ENCODE measurements at regions not wholly inside any gene's neighbourhood (a gene's known extent, or its start where the extent isn't known, plus 50 kb on each side); places are given as distances from the start of the nearest gene placed in this dataset.

DNA sequence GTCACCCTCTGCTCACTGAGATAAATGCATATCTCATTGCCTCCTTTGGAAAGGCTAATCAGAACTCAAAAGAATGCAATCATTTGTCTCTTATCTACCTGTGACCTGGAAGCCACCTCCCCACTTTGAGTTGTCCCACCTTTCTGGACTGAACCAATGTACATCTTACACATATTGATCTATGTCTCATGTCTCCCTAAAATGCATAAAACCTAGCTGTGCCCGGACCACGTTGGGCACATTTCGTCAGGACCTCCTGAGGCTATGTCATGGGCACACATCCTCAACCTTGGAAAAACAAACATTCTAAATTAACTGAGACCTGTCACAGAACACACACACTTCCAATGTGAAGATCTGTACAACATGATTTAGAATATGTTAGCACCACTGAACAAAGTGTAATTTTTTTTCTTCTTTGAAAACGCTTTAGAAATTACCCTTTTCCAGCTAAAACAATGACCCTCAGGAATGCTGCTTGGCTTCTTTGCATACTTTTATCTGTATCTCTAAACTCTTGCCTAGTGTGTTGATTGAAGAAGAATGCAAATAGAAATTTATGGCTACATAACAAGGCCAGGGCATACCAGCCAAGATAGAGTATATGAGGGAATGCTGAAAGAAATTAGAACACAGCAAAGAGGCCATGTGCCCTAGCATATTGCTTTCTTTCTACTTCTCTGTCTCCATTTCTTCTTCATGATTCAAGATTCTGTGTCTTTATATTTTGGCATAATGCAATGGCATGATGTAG is 84.6 kb upstream of the DST start:
- no peaks in the 10 kb centered on the region for H3K79me2 ChIP-seq (ENCODE audit: insufficient read depth, low read length)

DNA sequence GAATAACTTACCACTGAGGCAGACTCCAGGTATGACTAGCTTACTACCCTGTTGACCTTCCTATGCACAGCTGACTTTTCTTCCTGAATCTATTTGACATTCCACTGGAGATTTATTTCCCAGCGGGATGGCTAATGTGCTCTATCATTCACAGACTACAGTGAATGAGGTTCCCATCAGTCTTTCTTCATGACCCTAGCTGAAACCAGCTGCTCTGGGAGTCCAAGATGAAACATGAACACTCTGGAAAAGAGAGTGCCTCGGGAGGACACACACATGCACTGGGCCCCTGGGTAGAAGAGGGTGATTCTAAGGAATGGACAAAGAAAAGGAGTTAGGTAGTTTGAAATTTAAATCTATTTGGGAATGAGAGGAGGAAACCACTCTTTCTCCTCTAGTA is 82.6 kb upstream of the DST start:
- no peak overlapping the region for H2AFZ ChIP-seq (ENCODE audit: insufficient read depth, low read depth, low read length, poor library complexity, severe bottlenecking)
- no peaks in the 10 kb centered on the region for H3K36me3 ChIP-seq (replicated peaks in 1 of 2; ENCODE audit: control insufficient read depth in 1 of 2, insufficient read depth in 2 of 2, low read length in 2 of 2)
- no peaks in the 10 kb centered on the region for H3K9me3 ChIP-seq (replicated peaks in 1 of 2; ENCODE audit: control insufficient read depth in 1 of 2, insufficient read depth in 1 of 2, low read length in 2 of 2)
- Mint-ChIP-seq H3K27ac (no peak overlapping the region), H3K4me3 (no peak overlapping the region), H3K9me3 (peaks cover 0 to 4% (median 0%) of the 10 kb centered on the region in 7 donors), H3K27me3 (ENCODE audit: low read depth in 3 of 3) (no peaks in the 10 kb centered on the region), H3K36me3 (no peaks in the 10 kb centered on the region), H3K4me1 (peaks cover 7% of the 10 kb centered on the region)
- no peaks in the 10 kb centered on the region for H4K20me1 ChIP-seq (ENCODE audit: insufficient read depth, low read length)
- H3K4me3 ChIP-seq (replicated peaks in 1 of 3; ENCODE audit: low read depth in 2 of 3, low read length in 3 of 3), result no peak overlapping the region
- no peak overlapping the region for H3K9ac ChIP-seq (ENCODE audit: insufficient read depth, low read length, poor library complexity, severe bottlenecking)
- H3K27me3 ChIP-seq (ENCODE audit: control insufficient read depth in 2 of 2, insufficient read depth in 2 of 2, low read length in 2 of 2), result no peaks in the 10 kb centered on the region
- no peaks in the 10 kb centered on the region for H3K79me2 ChIP-seq (ENCODE audit: insufficient read depth, low read length)
- no peaks in the 10 kb centered on the region for H3K4me1 ChIP-seq (ENCODE audit: control insufficient read depth in 1 of 2, insufficient read depth in 2 of 2, low read length in 2 of 2)
- H3K27ac ChIP-seq (ENCODE audit: low read depth in 1 of 2, low read length in 2 of 2), result no peak overlapping the region
- no peak overlapping the region for H3K4me2 ChIP-seq (replicated peaks; ENCODE audit: extremely low read depth, low read length, poor library complexity, severe bottlenecking)
- TF ChIP-seq, protein P1, sequence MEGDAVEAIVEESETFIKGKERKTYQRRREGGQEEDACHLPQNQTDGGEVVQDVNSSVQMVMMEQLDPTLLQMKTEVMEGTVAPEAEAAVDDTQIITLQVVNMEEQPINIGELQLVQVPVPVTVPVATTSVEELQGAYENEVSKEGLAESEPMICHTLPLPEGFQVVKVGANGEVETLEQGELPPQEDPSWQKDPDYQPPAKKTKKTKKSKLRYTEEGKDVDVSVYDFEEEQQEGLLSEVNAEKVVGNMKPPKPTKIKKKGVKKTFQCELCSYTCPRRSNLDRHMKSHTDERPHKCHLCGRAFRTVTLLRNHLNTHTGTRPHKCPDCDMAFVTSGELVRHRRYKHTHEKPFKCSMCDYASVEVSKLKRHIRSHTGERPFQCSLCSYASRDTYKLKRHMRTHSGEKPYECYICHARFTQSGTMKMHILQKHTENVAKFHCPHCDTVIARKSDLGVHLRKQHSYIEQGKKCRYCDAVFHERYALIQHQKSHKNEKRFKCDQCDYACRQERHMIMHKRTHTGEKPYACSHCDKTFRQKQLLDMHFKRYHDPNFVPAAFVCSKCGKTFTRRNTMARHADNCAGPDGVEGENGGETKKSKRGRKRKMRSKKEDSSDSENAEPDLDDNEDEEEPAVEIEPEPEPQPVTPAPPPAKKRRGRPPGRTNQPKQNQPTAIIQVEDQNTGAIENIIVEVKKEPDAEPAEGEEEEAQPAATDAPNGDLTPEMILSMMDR (IDR thresholded peaks at IDR 0.05), result no peak
- DNase-seq, result no peak
- intact Hi-C loops (cut with micrococcal nuclease), result no loop called here
- 100% methylated on average over 1 of the region's 2 CpGs for WGBS (ENCODE audit: insufficient coverage)

More for the DNA sequence above, 84.6 kb upstream of the DST start:
- Histone ChIP-seq H3K4me1 (ENCODE audit: control insufficient read depth in 1 of 2, insufficient read depth in 2 of 2, low read length in 2 of 2) (no peaks in the 10 kb centered on the region), H2AFZ (ENCODE audit: insufficient read depth, low read depth, low read length, poor library complexity, severe bottlenecking) (no peak overlapping the region), H3K9me3 (replicated peaks in 1 of 2; ENCODE audit: control insufficient read depth in 1 of 2, insufficient read depth in 1 of 2, low read length in 2 of 2) (no peaks in the 10 kb centered on the region), H3K4me2 (replicated peaks; ENCODE audit: extremely low read depth, low read length, poor library complexity, severe bottlenecking) (no peak overlapping the region), H3K27me3 (ENCODE audit: control insufficient read depth in 2 of 2, insufficient read depth in 2 of 2, low read length in 2 of 2) (no peaks in the 10 kb centered on the region), H3K36me3 (replicated peaks in 1 of 2; ENCODE audit: control insufficient read depth in 1 of 2, insufficient read depth in 2 of 2, low read length in 2 of 2) (no peaks in the 10 kb centered on the region), H3K4me3 (replicated peaks in 1 of 3; ENCODE audit: low read depth in 2 of 3, low read length in 3 of 3) (no peak overlapping the region), H3K27ac (ENCODE audit: low read depth in 1 of 2, low read length in 2 of 2) (no peak overlapping the region), H4K20me1 (ENCODE audit: insufficient read depth, low read length) (no peaks in the 10 kb centered on the region), H3K9ac (ENCODE audit: insufficient read depth, low read length, poor library complexity, severe bottlenecking) (no peak overlapping the region)
- H3K9me3 Mint-ChIP-seq, result no peaks in the 10 kb centered on the region
- 94% methylated on average over 3 of the region's 4 CpGs for WGBS (ENCODE audit: insufficient coverage)
- no peak overlapping the region for H3K27ac Mint-ChIP-seq
- no peaks in the 10 kb centered on the region for H3K27me3 Mint-ChIP-seq (ENCODE audit: low read depth in 3 of 3)
- peaks cover 0 to 2% of the 10 kb centered on the region in 2 donors for H3K36me3 Mint-ChIP-seq
- H3K4me1 Mint-ChIP-seq, result peaks cover 7% of the 10 kb centered on the region
- TF ChIP-seq, protein P1 (IDR thresholded peaks at IDR 0.05), result no peak
- no peak for DNase-seq
- intact Hi-C loops (cut with micrococcal nuclease), result no loop called here
- no peak overlapping the region for H3K4me3 Mint-ChIP-seq
